Stimulated activated CD4-positive, alpha-beta T cell treated with anti-CD3 and anti-CD28 coated beads, TNF-alpha, amount 100 ng/mL, for 48 hours (primary cell): ENCODE measurements at regions not wholly inside any gene's neighbourhood (a gene's known extent, or its start where the extent isn't known, plus 50 kb on each side); places are given as distances from the start of the nearest gene placed in this dataset.

Source experiments
- DNase-seq, 3 donors: peaks; one replicate each; pipeline ENCODE4 v3.0.0-alpha.2; 2020; ENCODE audit warnings: low read depth in 3 of 3

- DNase-seq = no peak
Measured at GRCh38 chr14:96980835-96981234, 183.7 kb downstream of the VRK1 start.

GRCh38 chr14:96986256-96987085 is 189.3 kb downstream of the VRK1 start:
- no peak for DNase-seq

DNA sequence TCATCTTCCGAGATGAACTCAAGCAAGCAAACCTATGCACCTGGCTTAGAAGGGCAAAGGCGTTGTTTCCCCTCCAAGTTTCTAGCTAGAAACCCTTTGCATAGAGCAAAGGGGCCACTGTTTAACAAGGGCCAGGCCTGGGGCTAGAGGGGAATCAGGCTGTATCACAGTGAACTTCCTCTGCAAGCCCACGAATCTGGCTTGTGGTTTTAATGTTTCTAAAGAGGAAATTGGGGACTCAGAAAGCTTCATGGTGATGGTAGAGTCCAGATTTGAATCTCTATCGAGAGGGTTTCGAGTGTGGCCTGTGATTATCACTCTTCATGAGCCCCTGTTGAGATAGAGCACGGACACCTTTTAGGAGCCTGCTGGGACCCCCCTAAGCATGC is 189.9 kb downstream of the VRK1 start:
- no peak for DNase-seq

DNA sequence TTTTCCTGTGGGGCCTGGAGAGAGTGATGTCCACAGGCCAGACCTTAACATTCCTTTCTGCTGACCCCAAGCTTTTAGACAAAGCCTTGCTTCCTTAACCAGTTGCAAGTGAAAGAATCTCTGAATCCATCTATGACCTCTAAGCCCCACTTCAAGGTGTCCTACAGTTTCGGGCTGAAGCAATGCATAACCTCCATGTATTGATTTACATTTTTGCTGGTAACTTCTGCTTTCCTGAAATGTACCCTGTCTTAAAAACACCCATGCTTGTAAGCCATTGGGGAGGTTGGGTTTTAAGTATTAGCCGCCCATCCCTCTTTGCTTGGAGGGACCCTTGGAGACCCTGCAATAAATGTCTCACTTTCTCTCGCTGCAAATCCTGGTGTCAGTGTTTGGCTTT is 190.6 kb downstream of the VRK1 start:
- DNase-seq = no peak

DNA sequence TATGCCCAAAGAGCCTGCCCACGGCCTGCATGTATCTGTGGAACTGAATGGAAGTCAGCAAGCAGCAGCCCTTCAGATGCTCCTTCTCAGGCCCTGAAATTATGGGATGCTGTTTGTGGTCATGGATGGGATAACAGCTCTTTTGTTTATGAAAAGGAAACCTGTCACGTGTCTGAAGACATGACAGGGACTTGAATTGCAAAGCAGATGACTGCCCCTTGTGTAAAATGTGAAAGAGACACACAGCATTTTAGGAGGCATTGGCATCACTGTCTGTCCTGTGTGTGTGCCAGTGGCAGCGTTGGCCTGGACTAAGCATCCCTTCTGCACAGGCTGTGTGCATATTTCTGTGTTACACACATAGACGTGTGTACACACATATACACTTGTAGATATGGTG is 192.1 kb downstream of the VRK1 start:
- DNase-seq = no peak

GRCh38 chr14:96991226-96991625 is 194.0 kb downstream of the VRK1 start:
- DNase-seq = no peak

DNA sequence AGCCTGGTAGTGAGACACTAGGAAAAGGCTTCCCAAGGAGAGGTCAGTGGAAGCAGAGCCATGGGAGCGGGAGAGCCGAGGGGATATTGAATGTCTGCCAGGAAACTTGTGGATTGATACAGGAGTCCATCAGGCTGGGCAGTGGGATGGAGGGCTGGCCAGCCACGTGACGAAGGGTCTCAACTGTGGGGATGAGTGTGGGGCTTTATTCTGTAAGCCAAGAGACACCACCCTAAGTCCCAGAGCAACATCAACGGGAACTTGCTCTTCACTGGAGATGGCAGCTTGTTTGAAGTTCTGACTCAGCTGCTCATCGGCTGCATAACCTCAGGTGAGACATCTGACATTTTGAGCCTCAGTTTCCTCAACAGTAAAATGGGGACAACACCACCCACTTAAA is 197.8 kb downstream of the VRK1 start:
- DNase-seq = no peak

DNA sequence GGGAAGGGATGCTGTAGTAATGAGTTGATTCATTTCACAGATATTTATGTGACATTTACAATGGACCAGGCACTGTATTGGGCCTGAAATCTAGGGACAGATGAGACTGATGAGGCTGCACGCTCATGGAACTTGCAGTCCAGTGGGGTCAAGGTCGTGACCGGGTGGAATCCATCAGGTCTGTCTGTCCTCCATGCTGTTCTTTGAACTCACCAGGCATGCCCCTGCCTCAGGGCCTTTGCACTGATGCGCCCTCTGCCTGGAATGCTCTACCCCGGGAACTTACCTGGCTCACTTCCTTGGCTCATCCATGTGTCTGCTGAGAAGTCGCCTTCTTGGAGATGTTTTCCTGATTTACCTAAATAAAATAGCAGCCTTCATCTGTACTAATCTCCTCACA is 200.1 kb downstream of the VRK1 start:
- DNase-seq = no peak

DNA sequence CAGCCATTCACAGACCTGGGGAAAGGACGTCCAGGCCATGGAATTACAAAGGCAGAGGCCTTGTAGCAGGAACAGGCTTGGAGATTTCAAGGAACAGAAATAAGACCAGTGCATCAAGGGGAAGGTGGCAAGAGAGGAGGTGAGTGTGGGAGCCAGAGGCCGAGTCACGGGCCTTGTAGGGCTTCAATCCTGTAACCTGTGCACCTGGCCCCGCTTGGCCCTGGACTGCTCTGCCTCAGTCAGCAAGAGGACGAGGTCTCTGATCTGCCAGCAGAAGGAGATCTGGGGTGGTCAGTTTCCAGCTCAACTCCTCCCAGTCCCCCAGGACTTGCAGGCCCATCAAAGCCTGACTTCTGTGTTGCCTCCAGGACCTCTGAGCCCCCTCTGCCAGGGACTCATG is 200.8 kb downstream of the VRK1 start:
- DNase-seq = no peak

DNA sequence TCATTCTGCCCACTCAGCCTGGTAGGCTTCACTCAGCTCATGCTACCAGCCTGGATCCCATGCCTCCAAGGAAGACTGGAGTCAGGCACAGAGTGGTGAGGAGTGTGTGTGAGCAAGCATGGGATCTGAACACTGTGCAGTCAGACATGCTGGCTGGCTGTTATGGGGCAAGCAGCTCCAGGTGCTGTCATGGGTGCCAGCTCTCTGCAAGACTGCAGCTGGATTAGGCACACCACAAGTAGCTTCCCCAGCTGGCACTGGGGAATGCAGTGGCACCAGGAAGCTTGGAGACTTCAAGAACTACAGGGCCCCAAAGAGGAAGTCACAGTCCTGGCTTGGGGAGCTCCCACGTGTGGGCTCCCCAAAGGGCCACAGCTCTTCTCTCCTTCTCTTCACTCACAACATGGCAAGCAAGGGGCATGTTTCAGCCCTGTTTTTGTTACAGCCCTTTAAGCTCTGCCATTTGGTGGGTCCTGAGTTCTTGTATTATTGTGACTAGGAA is 202.5 kb downstream of the VRK1 start:
- DNase-seq = no peak

DNA sequence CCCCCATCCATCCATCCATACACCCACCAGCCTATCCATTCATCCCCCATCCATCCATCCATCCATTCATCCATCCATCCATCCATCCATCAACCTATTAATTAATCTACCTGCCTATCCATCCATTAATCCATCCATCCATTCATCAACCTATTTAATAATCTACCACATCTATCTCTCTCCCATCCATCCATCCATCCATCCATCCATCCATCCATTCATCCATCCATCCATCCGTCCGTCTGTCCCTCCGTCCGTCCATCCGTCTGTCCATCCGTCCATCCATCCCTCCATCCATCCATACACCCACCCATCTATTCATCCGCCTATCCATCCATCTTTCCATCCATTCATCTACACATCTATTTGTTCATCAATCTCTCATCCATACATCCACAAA is 205.3 kb downstream of the VRK1 start:
- no peak for DNase-seq

DNA sequence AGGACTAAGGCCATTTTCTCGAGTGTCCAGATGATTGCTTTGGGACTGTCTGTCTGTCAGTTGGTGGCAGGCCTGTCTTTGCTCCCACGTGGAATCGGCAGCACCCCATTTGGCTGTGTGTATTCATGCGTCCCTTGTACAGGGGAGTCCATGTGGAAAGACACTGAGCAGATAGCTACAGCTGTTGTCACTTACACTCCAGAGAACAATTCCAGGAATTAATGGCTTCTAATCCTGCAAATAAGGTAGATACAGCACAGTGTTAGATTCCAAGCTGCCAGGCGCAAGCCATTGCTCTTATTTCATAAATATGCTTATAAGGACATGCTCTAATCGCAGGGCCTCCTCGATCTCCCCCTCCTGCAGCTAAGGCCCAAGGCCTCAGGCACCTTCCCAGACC is 208.8 kb downstream of the VRK1 start:
- no peak for DNase-seq

- DNase-seq = no peak
Measured at GRCh38 chr14:97010491-97011160, 213.4 kb downstream of the VRK1 start.

GRCh38 chr14:97013878-97014277 is 216.7 kb downstream of the VRK1 start:
- no peak for DNase-seq

DNA sequence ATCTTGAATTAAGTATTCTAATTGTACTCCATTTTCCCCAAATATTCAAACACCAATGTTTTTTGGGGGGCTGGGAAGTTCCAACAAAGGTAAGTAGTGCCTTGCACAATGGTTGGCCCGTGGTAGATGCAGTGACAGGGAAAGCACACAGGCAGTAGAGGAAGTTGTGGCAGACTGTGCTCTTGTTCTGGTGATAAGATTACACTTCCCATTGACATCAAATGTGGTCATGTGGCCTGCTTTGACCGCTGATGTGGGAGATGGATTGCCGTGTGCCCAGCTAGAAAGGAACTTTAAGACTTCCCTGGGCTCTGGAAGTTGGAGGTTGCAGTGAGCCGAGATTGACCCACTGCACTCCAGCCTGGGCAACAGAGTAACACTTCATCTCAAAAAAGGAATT is 223.8 kb downstream of the VRK1 start:
- no peak for DNase-seq

- DNase-seq = no peak
Measured at GRCh38 chr14:97021571-97022168, 224.5 kb downstream of the VRK1 start.

GRCh38 chr14:97022741-97023140 is 225.6 kb downstream of the VRK1 start:
- DNase-seq = no peak

- no peak for DNase-seq
Measured at GRCh38 chr14:97023871-97024270, 226.7 kb downstream of the VRK1 start.

DNA sequence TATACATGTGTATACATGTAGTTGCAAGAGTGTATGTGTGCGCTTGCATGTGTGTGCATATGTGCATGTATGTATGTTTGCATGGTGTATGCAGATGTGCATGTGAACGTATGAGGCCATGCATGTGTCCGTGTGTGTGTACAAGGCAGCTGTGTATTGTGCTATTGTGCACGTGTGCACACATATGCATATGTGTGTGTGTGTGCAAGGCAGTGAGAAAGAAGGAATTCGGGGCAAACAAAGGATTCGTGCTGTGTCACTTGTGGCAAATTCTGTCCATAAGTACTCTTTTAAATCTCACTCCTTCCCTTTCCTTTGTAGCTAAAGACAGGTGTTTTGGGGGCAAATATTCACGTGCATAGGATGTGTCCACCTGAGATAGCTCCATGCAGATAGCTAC is 227.1 kb downstream of the VRK1 start:
- no peak for DNase-seq

- DNase-seq = no peak
Measured at GRCh38 chr14:97025722-97026121, 228.5 kb downstream of the VRK1 start.

- no peak for DNase-seq
Measured at GRCh38 chr14:97027256-97027999, 230.2 kb downstream of the VRK1 start.

- DNase-seq = no peak
Measured at GRCh38 chr14:97028382-97028781, 231.2 kb downstream of the VRK1 start.
